Erythroblast (primary cell): ENCODE measurements at regions not wholly inside any gene's neighbourhood (a gene's known extent, or its start where the extent isn't known, plus 50 kb on each side); places are given as distances from the start of the nearest gene placed in this dataset.

ENCODE experiments used
- GATA1 ChIP-seq: IDR thresholded peaks from 2 replicates; pipeline ENCODE4 v1.6.1; 2011; ENCODE audit warnings: low read depth, mild to moderate bottlenecking, control low read depth, low read length, moderate library complexity
- POLR2A ChIP-seq: IDR thresholded peaks from 2 replicates; pipeline ENCODE4 v1.6.1; 2011; ENCODE audit warnings: mild to moderate bottlenecking, low read length

- TF ChIP-seq POLR2A (no peak), GATA1 (no peak)
These were observed 452.3 kb downstream of the MID1IP1 start for GRCh38 chrX:39253551-39253950.
